ENCODE measurements at regions not wholly inside any gene's neighbourhood (a gene's known extent, or its start where the extent isn't known, plus 50 kb on each side); places are given as distances from the start of the nearest gene placed in this dataset.
"Not testable (repeated sequence)": the region's sequence is repeated elsewhere in the genome, so short reads cannot be mapped to it uniquely, and the experiment has no call there.

GRCh38 chr12:25352083-25352918, 101.6 kb upstream of the KRAS start:
- H4K20me1 ChIP-seq (ENCODE audit: insufficient read depth, low read length): no peaks in the 10 kb centered on the region
- peak; percentile 25 for DNase-seq
- H3F3A ChIP-seq (ENCODE audit: insufficient read depth, low read length): no peaks in the 10 kb centered on the region
- no peaks in the 10 kb centered on the region for H3K9me2 ChIP-seq (replicated peaks; ENCODE audit: insufficient read depth, low read length)
- no peak overlapping the region for H2AFZ ChIP-seq (ENCODE audit: low read length)
- no peak overlapping the region for H3K4me3 ChIP-seq (ENCODE audit: low read length)
- no peaks in the 10 kb centered on the region for H3K79me2 ChIP-seq (ENCODE audit: low read length)
- no peak overlapping the region for H3K9ac ChIP-seq (ENCODE audit: low read length)
- peaks cover 7% of the 10 kb centered on the region for H3K4me1 ChIP-seq (ENCODE audit: low read length)
- peak overlapping the region; percentile 49; the same call in 1 of the 2 replicates for H3K4me2 ChIP-seq (ENCODE audit: low read depth, low read length)
- H3K27ac ChIP-seq (ENCODE audit: low read length): no peak overlapping the region
- TF ChIP-seq, protein P1, sequence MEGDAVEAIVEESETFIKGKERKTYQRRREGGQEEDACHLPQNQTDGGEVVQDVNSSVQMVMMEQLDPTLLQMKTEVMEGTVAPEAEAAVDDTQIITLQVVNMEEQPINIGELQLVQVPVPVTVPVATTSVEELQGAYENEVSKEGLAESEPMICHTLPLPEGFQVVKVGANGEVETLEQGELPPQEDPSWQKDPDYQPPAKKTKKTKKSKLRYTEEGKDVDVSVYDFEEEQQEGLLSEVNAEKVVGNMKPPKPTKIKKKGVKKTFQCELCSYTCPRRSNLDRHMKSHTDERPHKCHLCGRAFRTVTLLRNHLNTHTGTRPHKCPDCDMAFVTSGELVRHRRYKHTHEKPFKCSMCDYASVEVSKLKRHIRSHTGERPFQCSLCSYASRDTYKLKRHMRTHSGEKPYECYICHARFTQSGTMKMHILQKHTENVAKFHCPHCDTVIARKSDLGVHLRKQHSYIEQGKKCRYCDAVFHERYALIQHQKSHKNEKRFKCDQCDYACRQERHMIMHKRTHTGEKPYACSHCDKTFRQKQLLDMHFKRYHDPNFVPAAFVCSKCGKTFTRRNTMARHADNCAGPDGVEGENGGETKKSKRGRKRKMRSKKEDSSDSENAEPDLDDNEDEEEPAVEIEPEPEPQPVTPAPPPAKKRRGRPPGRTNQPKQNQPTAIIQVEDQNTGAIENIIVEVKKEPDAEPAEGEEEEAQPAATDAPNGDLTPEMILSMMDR (IDR thresholded peaks at IDR 0.05; ENCODE audit: low read length): no peak
- TF ChIP-seq EZH2phosphoT487 (IDR thresholded peaks at IDR 0.05; ENCODE audit: low read length): no peak
- no peaks in the 10 kb centered on the region for H3K36me3 ChIP-seq (replicated peaks; ENCODE audit: insufficient read depth, low read length)
- no peaks in the 10 kb centered on the region for H3K27me3 ChIP-seq (replicated peaks; ENCODE audit: insufficient read depth, low read length)
- H3K9me3 ChIP-seq (replicated peaks; ENCODE audit: insufficient read depth, low read length): no peaks in the 10 kb centered on the region

- Histone ChIP-seq H3K79me2 (ENCODE audit: low read length) (no peaks in the 10 kb centered on the region), H3K27me3 (replicated peaks; ENCODE audit: insufficient read depth, low read length) (no peaks in the 10 kb centered on the region), H3K9me2 (replicated peaks; ENCODE audit: insufficient read depth, low read length) (no peaks in the 10 kb centered on the region), H3K27ac (ENCODE audit: low read length) (no peak overlapping the region), H3K4me2 (ENCODE audit: low read depth, low read length) (no peak overlapping the region), H3F3A (ENCODE audit: insufficient read depth, low read length) (0 out of 2 replicates have a peak, but pooled peaks cover 3% of the 10 kb centered on the region), H3K9ac (ENCODE audit: low read length) (no peak overlapping the region), H3K4me1 (ENCODE audit: low read length) (peaks cover 7% of the 10 kb centered on the region), H2AFZ (ENCODE audit: low read length) (no peak overlapping the region), H3K9me3 (replicated peaks; ENCODE audit: insufficient read depth, low read length) (no peaks in the 10 kb centered on the region), H3K36me3 (replicated peaks; ENCODE audit: insufficient read depth, low read length) (no peaks in the 10 kb centered on the region), H3K4me3 (ENCODE audit: low read length) (no peak overlapping the region), H4K20me1 (ENCODE audit: insufficient read depth, low read length) (no peaks in the 10 kb centered on the region)
- DNase-seq: no peak
- no peak for TF ChIP-seq EZH2 (optimal IDR thresholded peaks at IDR 0.05; ENCODE audit: low read depth, low read length)
- TF ChIP-seq EZH2phosphoT487 (IDR thresholded peaks at IDR 0.05; ENCODE audit: low read length): no peak
- TF ChIP-seq, protein P1 (IDR thresholded peaks at IDR 0.05; ENCODE audit: low read length): no peak
Measured at GRCh38 chr12:25348593-25348895, 97.8 kb upstream of the KRAS start.

GRCh38 chr12:25347716-25348592, 97.2 kb upstream of the KRAS start:
- Histone ChIP-seq H3K27ac (ENCODE audit: low read length) (no peak overlapping the region), H3K36me3 (replicated peaks; ENCODE audit: insufficient read depth, low read length) (no peaks in the 10 kb centered on the region), H3K79me2 (ENCODE audit: low read length) (no peaks in the 10 kb centered on the region), H3K4me3 (ENCODE audit: low read length) (no peak overlapping the region), H3K9me3 (replicated peaks; ENCODE audit: insufficient read depth, low read length) (no peaks in the 10 kb centered on the region), H3K4me2 (ENCODE audit: low read depth, low read length) (no peak overlapping the region), H3K4me1 (ENCODE audit: low read length) (peaks cover 7% of the 10 kb centered on the region), H3K27me3 (replicated peaks; ENCODE audit: insufficient read depth, low read length) (no peaks in the 10 kb centered on the region), H4K20me1 (ENCODE audit: insufficient read depth, low read length) (no peaks in the 10 kb centered on the region), H3K9me2 (replicated peaks; ENCODE audit: insufficient read depth, low read length) (no peaks in the 10 kb centered on the region), H2AFZ (ENCODE audit: low read length) (no peak overlapping the region), H3K9ac (ENCODE audit: low read length) (no peak overlapping the region), H3F3A (ENCODE audit: insufficient read depth, low read length) (0 out of 2 replicates have a peak, but pooled peaks cover 3% of the 10 kb centered on the region)
- TF ChIP-seq, protein P1 (IDR thresholded peaks at IDR 0.05; ENCODE audit: low read length): no peak
- TF ChIP-seq EZH2phosphoT487 (IDR thresholded peaks at IDR 0.05; ENCODE audit: low read length): no peak
- no peak for TF ChIP-seq EZH2 (optimal IDR thresholded peaks at IDR 0.05; ENCODE audit: low read depth, low read length)
- DNase-seq: no peak

- not testable (repeated sequence) for H3K27ac ChIP-seq (ENCODE audit: low read length); H3K4me1 ChIP-seq (ENCODE audit: low read length); H3K36me3 ChIP-seq (replicated peaks; ENCODE audit: insufficient read depth, low read length); H4K20me1 ChIP-seq (ENCODE audit: insufficient read depth, low read length); H3K27me3 ChIP-seq (replicated peaks; ENCODE audit: insufficient read depth, low read length); H3K9me3 ChIP-seq (replicated peaks; ENCODE audit: insufficient read depth, low read length); H3K9ac ChIP-seq (ENCODE audit: low read length); H3K79me2 ChIP-seq (ENCODE audit: low read length); H3K4me3 ChIP-seq (ENCODE audit: low read length); H3K4me2 ChIP-seq (ENCODE audit: low read depth, low read length); H3F3A ChIP-seq (ENCODE audit: insufficient read depth, low read length); DNase-seq; H2AFZ ChIP-seq (ENCODE audit: low read length); H3K9me2 ChIP-seq (replicated peaks; ENCODE audit: insufficient read depth, low read length)
Measured at GRCh38 chr12:25341877-25342276, 91.1 kb upstream of the KRAS start.

All from MM.1S (cell line).